HepG2 (cell line): ENCODE measurements at regions not wholly inside any gene's neighbourhood (a gene's known extent, or its start where the extent isn't known, plus 50 kb on each side); places are given as distances from the start of the nearest gene placed in this dataset.

Source experiments
- BHLHE40 ChIP-seq: IDR thresholded peaks from 2 replicates; pipeline ENCODE4 v1.6.1; 2011; ENCODE audit warnings: low read length, improper control_type of control experiment
- GLMP ChIP-seq: sonication (generic); formaldehyde crosslinking; IDR thresholded peaks from 2 replicates; pipeline ENCODE4 v1.9.0; 2021; ENCODE audit warnings: missing genetic modification reagents, mild to moderate bottlenecking, borderline replicate concordance
- HNRNPLL ChIP-seq: fragments of 200-400 bp; formaldehyde crosslinking; IDR thresholded peaks from 2 replicates; pipeline ENCODE4 v1.6.1; 2017; ENCODE audit warnings: mild to moderate bottlenecking, low read depth, low read length; ENCODE audit not compliant: poor library complexity, severe bottlenecking
- HOXA7 ChIP-seq: sonication (generic); formaldehyde crosslinking; IDR thresholded peaks from 2 replicates; pipeline ENCODE4 v1.8.1; 2022; ENCODE audit warnings: mild to moderate bottlenecking, missing genetic modification reagents, moderate library complexity
- KDM1A ChIP-seq: IDR thresholded peaks from 2 replicates; pipeline ENCODE4 v1.6.1; 2016; ENCODE audit warnings: missing compliant biosample characterization
- KDM2A ChIP-seq: sonication (generic); formaldehyde crosslinking; IDR thresholded peaks from 2 replicates; pipeline ENCODE4 v1.4.0; 2020; ENCODE audit warnings: low read depth, missing genetic modification reagents, borderline replicate concordance
- KLF15 ChIP-seq: sonication (generic); formaldehyde crosslinking; IDR thresholded peaks from 2 replicates; pipeline ENCODE4 v1.8.1; 2023; ENCODE audit warnings: borderline replicate concordance, mild to moderate bottlenecking, inconsistent platforms, missing genetic modification reagents, mixed read lengths
- RAD21 ChIP-seq: fragments of 450-650 bp; formaldehyde crosslinking; IDR thresholded peaks from 2 replicates; pipeline ENCODE4 v1.5.0; 2020; ENCODE audit warnings: mild to moderate bottlenecking
- ZFX ChIP-seq: sonication (generic); formaldehyde crosslinking; IDR thresholded peaks from 2 replicates; pipeline ENCODE4 v1.4.0; 2020; ENCODE audit warnings: mild to moderate bottlenecking, low read depth, missing genetic modification reagents, moderate library complexity
- ZNF256 ChIP-seq: sonication (generic); formaldehyde crosslinking; conservative IDR thresholded peaks from 2 replicates; pipeline ENCODE4 v1.4.0; 2020; ENCODE audit warnings: missing genetic modification reagents
- ZNF577 ChIP-seq: sonication (generic); formaldehyde crosslinking; IDR thresholded peaks from 2 replicates; pipeline ENCODE4 v1.4.0; 2020; ENCODE audit warnings: mild to moderate bottlenecking, low read depth, missing genetic modification reagents, borderline replicate concordance
- ZNF598 ChIP-seq: sonication (generic); formaldehyde crosslinking; IDR thresholded peaks from 2 replicates; pipeline ENCODE4 v1.5.1; 2020; ENCODE audit warnings: mild to moderate bottlenecking, missing genetic modification reagents, borderline replicate concordance
- ZNF629 ChIP-seq: sonication (generic); formaldehyde crosslinking; conservative IDR thresholded peaks from 2 replicates; pipeline ENCODE4 v1.5.0; 2020; ENCODE audit warnings: missing genetic modification reagents
- TF ChIP-seq, protein P1 (sequence below), 2 experiments: fragments of 450-650 bp in 1 of 2; sonication (generic) in 1 of 2; formaldehyde crosslinking in 1 of 2; IDR thresholded peaks; 2 replicates each; pipeline versions ENCODE4 v1.6.1 to v1.8.0; 2016 to 2022; ENCODE audit warnings: antibody characterized with exemption in 1 of 2, mild to moderate bottlenecking in 1 of 2, missing genetic modification reagents in 1 of 2
- TF ChIP-seq, protein P2 (sequence below): sonication (generic); formaldehyde crosslinking; IDR thresholded peaks from 2 replicates; pipeline ENCODE4 v1.4.0; 2020; ENCODE audit warnings: missing genetic modification reagents

- TF ChIP-seq, protein P1, sequence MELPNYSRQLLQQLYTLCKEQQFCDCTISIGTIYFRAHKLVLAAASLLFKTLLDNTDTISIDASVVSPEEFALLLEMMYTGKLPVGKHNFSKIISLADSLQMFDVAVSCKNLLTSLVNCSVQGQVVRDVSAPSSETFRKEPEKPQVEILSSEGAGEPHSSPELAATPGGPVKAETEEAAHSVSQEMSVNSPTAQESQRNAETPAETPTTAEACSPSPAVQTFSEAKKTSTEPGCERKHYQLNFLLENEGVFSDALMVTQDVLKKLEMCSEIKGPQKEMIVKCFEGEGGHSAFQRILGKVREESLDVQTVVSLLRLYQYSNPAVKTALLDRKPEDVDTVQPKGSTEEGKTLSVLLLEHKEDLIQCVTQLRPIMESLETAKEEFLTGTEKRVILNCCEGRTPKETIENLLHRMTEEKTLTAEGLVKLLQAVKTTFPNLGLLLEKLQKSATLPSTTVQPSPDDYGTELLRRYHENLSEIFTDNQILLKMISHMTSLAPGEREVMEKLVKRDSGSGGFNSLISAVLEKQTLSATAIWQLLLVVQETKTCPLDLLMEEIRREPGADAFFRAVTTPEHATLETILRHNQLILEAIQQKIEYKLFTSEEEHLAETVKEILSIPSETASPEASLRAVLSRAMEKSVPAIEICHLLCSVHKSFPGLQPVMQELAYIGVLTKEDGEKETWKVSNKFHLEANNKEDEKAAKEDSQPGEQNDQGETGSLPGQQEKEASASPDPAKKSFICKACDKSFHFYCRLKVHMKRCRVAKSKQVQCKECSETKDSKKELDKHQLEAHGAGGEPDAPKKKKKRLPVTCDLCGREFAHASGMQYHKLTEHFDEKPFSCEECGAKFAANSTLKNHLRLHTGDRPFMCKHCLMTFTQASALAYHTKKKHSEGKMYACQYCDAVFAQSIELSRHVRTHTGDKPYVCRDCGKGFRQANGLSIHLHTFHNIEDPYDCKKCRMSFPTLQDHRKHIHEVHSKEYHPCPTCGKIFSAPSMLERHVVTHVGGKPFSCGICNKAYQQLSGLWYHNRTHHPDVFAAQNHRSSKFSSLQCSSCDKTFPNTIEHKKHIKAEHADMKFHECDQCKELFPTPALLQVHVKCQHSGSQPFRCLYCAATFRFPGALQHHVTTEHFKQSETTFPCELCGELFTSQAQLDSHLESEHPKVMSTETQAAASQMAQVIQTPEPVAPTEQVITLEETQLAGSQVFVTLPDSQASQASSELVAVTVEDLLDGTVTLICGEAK (IDR thresholded peaks at IDR 0.05), result no peak
- TF ChIP-seq, protein P1 (CRISPR knock-in tag; IDR thresholded peaks at IDR 0.05), result no peak
- no peak for TF ChIP-seq HOXA7 (CRISPR knock-in tag)
- TF ChIP-seq KLF15 (CRISPR knock-in tag), result no peak
- TF ChIP-seq ZNF598 (CRISPR knock-in tag), result no peak
- TF ChIP-seq BHLHE40, result no peak
- no peak for TF ChIP-seq ZNF577 (CRISPR knock-in tag)
- TF ChIP-seq RAD21 (CRISPR knock-in tag), result no peak
- no peak for TF ChIP-seq ZNF256 (CRISPR knock-in tag)
- peak; percentile 42; the same call in 1 of the 2 replicates for TF ChIP-seq ZNF629 (CRISPR knock-in tag)
- no peak for TF ChIP-seq GLMP (CRISPR knock-in tag)
- peak; percentile 61 for TF ChIP-seq HNRNPLL
- no peak for TF ChIP-seq ZFX (CRISPR knock-in tag)
- TF ChIP-seq, protein P2, sequence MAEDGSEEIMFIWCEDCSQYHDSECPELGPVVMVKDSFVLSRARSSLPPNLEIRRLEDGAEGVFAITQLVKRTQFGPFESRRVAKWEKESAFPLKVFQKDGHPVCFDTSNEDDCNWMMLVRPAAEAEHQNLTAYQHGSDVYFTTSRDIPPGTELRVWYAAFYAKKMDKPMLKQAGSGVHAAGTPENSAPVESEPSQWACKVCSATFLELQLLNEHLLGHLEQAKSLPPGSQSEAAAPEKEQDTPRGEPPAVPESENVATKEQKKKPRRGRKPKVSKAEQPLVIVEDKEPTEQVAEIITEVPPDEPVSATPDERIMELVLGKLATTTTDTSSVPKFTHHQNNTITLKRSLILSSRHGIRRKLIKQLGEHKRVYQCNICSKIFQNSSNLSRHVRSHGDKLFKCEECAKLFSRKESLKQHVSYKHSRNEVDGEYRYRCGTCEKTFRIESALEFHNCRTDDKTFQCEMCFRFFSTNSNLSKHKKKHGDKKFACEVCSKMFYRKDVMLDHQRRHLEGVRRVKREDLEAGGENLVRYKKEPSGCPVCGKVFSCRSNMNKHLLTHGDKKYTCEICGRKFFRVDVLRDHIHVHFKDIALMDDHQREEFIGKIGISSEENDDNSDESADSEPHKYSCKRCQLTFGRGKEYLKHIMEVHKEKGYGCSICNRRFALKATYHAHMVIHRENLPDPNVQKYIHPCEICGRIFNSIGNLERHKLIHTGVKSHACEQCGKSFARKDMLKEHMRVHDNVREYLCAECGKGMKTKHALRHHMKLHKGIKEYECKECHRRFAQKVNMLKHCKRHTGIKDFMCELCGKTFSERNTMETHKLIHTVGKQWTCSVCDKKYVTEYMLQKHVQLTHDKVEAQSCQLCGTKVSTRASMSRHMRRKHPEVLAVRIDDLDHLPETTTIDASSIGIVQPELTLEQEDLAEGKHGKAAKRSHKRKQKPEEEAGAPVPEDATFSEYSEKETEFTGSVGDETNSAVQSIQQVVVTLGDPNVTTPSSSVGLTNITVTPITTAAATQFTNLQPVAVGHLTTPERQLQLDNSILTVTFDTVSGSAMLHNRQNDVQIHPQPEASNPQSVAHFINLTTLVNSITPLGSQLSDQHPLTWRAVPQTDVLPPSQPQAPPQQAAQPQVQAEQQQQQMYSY (CRISPR knock-in tag), result no peak
- TF ChIP-seq KDM2A (CRISPR knock-in tag), result no peak
- TF ChIP-seq KDM1A (CRISPR knock-in tag), result peak; percentile 59; the same call in 1 of the 2 replicates
- TF ChIP-seq, all 625 proteins: peak for 6
These were observed 52.1 kb upstream of the LMX1B start (continued) for GRCh38 chr9:126561582-126561981.
